ENCODE measurements at regions not wholly inside any gene's neighbourhood (a gene's known extent, or its start where the extent isn't known, plus 50 kb on each side); places are given as distances from the start of the nearest gene placed in this dataset.

DNA sequence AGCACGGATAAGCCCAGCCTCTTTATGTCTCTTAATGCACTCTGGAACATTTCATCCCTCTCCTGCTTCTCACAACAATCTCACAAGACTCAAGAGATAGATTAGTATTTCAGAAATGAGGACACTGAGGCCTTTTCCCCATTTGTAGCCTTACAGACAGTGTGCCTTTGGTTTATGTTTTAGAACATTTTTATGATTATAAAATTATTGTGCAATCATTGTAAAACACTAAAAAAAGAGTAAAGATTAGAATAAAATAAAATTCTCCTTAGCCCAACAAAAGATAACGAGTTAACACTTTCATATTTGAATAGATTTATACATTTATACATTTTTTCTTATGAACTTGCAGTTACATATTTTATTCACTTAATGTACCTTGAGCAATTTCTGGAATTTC is 748.7 kb downstream of the TRIML1 start:
- Histone ChIP-seq H3K27me3 (no peaks in the 10 kb centered on the region), H3K9me3 (no peaks in the 10 kb centered on the region), H3K27ac (no peak overlapping the region), H3K36me3 (no peaks in the 10 kb centered on the region), H3K4me1 (ENCODE audit: control insufficient read depth in 1 of 2, insufficient read depth in 1 of 2, low read depth in 1 of 2, low read length in 1 of 2) (no peaks in the 10 kb centered on the region), H3K4me3 (ENCODE audit: low read depth in 1 of 2, low read length in 1 of 2) (no peak overlapping the region)
- TF ChIP-seq, protein P1, sequence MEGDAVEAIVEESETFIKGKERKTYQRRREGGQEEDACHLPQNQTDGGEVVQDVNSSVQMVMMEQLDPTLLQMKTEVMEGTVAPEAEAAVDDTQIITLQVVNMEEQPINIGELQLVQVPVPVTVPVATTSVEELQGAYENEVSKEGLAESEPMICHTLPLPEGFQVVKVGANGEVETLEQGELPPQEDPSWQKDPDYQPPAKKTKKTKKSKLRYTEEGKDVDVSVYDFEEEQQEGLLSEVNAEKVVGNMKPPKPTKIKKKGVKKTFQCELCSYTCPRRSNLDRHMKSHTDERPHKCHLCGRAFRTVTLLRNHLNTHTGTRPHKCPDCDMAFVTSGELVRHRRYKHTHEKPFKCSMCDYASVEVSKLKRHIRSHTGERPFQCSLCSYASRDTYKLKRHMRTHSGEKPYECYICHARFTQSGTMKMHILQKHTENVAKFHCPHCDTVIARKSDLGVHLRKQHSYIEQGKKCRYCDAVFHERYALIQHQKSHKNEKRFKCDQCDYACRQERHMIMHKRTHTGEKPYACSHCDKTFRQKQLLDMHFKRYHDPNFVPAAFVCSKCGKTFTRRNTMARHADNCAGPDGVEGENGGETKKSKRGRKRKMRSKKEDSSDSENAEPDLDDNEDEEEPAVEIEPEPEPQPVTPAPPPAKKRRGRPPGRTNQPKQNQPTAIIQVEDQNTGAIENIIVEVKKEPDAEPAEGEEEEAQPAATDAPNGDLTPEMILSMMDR (IDR thresholded peaks at IDR 0.05), result no peak

DNA sequence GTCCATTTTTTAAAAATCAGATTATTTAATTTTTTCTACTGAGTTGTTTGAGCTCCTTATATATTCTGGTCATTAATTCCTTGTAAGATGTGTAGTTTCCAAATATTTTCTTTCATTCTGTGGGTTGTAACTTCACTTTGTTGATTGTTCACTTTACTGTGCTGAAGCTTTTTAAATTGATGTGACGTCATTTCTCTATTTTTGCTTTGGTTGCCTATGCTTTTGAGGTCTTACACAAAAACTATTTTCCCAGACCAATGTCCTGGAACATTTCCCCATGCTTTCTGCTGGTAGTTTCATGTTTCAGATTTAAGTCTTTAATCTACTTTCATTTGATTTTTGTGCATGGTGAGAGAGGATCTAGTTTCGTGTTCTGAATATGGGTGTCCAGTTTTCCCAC is 753.6 kb downstream of the TRIML1 start:
- no peaks in the 10 kb centered on the region for H3K27me3 ChIP-seq
- no peak overlapping the region for H3K4me3 ChIP-seq (ENCODE audit: low read depth in 1 of 2, low read length in 1 of 2)
- no peak overlapping the region for H3K27ac ChIP-seq
- H3K9me3 ChIP-seq, result no peaks in the 10 kb centered on the region
- TF ChIP-seq, protein P1 (IDR thresholded peaks at IDR 0.05), result no peak
- H3K4me1 ChIP-seq (ENCODE audit: control insufficient read depth in 1 of 2, insufficient read depth in 1 of 2, low read depth in 1 of 2, low read length in 1 of 2), result no peaks in the 10 kb centered on the region
- H3K36me3 ChIP-seq, result no peaks in the 10 kb centered on the region

DNA sequence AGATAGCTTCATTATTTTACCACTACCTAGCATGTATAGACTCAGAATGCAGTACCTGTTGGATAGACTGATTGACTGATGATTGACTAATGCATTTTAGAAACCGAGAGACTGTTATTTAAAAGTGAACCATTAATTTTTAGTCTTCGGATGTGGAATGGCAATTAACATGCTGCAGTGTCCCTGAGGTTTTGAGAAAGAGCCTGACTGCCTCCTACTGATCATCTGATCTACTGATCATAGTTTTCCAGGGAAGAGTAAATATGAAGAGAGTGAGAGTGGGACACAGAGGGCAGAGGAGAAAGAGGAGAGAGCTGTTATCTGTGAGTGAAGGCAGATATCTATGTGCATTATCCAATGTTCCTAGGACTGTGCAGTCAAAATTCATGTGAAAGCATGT is 764.7 kb downstream of the TRIML1 start:
- Histone ChIP-seq H3K27ac (no peak overlapping the region), H3K9me3 (no peaks in the 10 kb centered on the region), H3K4me3 (ENCODE audit: low read depth in 1 of 2, low read length in 1 of 2) (no peak overlapping the region), H3K27me3 (no peaks in the 10 kb centered on the region), H3K36me3 (no peaks in the 10 kb centered on the region), H3K4me1 (ENCODE audit: control insufficient read depth in 1 of 2, insufficient read depth in 1 of 2, low read depth in 1 of 2, low read length in 1 of 2) (no peaks in the 10 kb centered on the region)
- TF ChIP-seq, protein P1 (IDR thresholded peaks at IDR 0.05), result no peak

DNA sequence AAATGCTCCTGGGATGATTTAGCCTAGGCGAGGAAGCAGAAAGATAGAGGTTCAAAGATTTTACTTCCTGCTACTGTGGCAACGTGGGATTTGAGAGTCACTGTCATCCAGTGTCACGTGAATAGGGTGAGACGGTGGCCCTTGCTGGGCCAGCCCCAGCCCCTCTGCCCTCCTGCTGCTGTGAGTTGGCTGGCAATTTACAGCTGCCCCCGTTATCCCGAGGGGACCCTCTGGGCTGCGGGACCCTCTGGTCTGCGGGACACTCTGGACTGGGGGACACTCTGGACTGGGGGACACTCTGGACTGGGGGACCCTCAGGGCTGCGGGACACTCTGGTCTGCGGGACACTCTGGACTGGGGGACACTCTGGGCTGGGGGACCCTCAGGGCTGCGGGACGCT is 765.4 kb downstream of the TRIML1 start:
- Histone ChIP-seq H3K36me3 (no peaks in the 10 kb centered on the region), H3K4me1 (ENCODE audit: control insufficient read depth in 1 of 2, insufficient read depth in 1 of 2, low read depth in 1 of 2, low read length in 1 of 2) (no peaks in the 10 kb centered on the region), H3K9me3 (no peaks in the 10 kb centered on the region), H3K4me3 (ENCODE audit: low read depth in 1 of 2, low read length in 1 of 2) (no peak overlapping the region), H3K27ac (no peak overlapping the region), H3K27me3 (no peaks in the 10 kb centered on the region)
- TF ChIP-seq, protein P1 (IDR thresholded peaks at IDR 0.05), result no peak

DNA sequence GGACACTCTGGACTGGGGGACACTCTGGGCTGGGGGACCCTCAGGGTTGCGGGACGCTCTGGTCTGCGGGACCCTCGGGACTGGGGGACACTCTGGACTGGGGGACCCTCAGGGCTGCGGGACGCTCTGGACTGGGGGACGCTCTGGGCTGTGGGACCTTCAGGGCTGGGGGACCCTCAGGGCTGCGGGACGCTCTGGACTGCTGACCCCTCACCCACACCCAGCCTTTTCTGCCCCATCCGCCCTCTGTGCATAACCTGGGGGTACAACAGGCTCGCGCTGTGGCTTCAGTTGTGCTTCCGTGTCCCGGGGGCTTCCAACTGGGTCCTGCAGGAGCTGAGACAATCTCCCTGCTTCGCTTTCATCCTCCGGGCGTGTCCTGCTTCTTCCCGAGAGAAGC is 766.0 kb downstream of the TRIML1 start:
- H3K9me3 ChIP-seq, result no peaks in the 10 kb centered on the region
- no peaks in the 10 kb centered on the region for H3K36me3 ChIP-seq
- no peaks in the 10 kb centered on the region for H3K4me1 ChIP-seq (ENCODE audit: control insufficient read depth in 1 of 2, insufficient read depth in 1 of 2, low read depth in 1 of 2, low read length in 1 of 2)
- no peak overlapping the region for H3K27ac ChIP-seq
- H3K27me3 ChIP-seq, result no peaks in the 10 kb centered on the region
- no peak overlapping the region for H3K4me3 ChIP-seq (ENCODE audit: low read depth in 1 of 2, low read length in 1 of 2)
- TF ChIP-seq, protein P1 (IDR thresholded peaks at IDR 0.05), result no peak

DNA sequence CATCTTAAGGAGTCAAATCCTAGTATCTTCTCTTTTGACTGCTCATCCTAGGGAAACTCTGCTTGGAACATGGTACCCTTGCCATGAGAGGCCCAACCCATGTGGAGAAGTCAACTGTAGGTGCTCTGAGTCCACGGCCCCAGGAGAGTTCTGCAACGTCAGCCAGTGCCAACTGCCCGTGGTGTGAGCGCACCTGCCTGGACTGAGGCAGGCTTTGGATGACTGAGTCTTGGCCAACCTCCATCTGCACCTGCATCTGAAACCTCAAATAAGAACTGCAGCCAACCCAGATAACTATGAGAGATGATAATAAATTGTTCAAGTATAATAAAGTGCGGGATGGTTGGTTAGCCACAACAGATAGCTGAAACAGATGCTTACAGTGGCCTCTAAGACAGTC is 772.0 kb downstream of the TRIML1 start:
- no peaks in the 10 kb centered on the region for H3K36me3 ChIP-seq
- H3K27me3 ChIP-seq, result no peaks in the 10 kb centered on the region
- TF ChIP-seq, protein P1 (IDR thresholded peaks at IDR 0.05), result no peak
- H3K4me1 ChIP-seq (ENCODE audit: control insufficient read depth in 1 of 2, insufficient read depth in 1 of 2, low read depth in 1 of 2, low read length in 1 of 2), result no peaks in the 10 kb centered on the region
- H3K9me3 ChIP-seq, result no peaks in the 10 kb centered on the region
- no peak overlapping the region for H3K27ac ChIP-seq
- H3K4me3 ChIP-seq (ENCODE audit: low read depth in 1 of 2, low read length in 1 of 2), result no peak overlapping the region

Data from neutrophil (primary cell).